SH-SY5Y (cell line): ENCODE measurements at regions not wholly inside any gene's neighbourhood (a gene's known extent, or its start where the extent isn't known, plus 50 kb on each side); places are given as distances from the start of the nearest gene placed in this dataset.

Experiments used
- GATA2 ChIP-seq: IDR thresholded peaks from 2 replicates; pipeline ENCODE4 v1.6.1; 2011; ENCODE audit warnings: mild to moderate bottlenecking, low read depth, low read length
- GATA3 ChIP-seq: IDR thresholded peaks from 2 replicates; pipeline ENCODE4 v1.6.1; 2011; ENCODE audit warnings: low read depth, mild to moderate bottlenecking, low read length, moderate library complexity

DNA sequence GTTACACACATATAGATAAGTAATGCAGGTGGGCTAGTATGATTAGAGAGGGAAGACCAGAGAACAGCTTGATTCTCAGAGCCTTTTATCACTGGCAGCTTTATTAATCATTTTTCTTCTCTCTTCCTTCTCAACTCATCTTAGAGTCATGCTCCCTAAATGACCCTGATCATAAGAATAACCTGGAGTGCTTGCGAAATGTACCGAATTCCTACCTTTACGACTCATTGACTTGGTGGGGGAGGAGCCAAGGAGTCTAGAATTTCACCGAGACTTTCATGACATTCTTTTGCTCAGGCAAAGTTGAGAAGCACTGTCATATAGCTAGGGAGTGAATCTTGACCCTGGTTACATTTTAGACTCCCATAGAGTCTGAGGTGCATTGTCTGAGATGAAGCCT, 298.9 kb upstream of the PUDP start:
- TF ChIP-seq GATA3 (no peak), GATA2 (no peak)
